ENCODE measurements at regions not wholly inside any gene's neighbourhood (a gene's known extent, or its start where the extent isn't known, plus 50 kb on each side); places are given as distances from the start of the nearest gene placed in this dataset.

GRCh38 chr3:180184816-180185215, 148.1 kb upstream of the PEX5L start:
- RAD21 ChIA-PET (ENCODE audit: unreplicated experiment), result no interaction called here
- in situ Hi-C loops (cut with MboI), result no loop called here
- Histone ChIP-seq H3K9ac (ENCODE audit: control insufficient read depth, insufficient read depth, low read length) (no peak overlapping the region), H3K27me3 (replicated peaks in 1 of 2; ENCODE audit: control insufficient read depth in 2 of 2, insufficient read depth in 2 of 2, low read length in 1 of 2) (no peaks in the 10 kb centered on the region), H2AFZ (ENCODE audit: control insufficient read depth, low read depth, low read length) (no peak overlapping the region), H4K20me1 (ENCODE audit: control insufficient read depth, insufficient read depth) (no peaks in the 10 kb centered on the region), H3K4me3 (no peak overlapping the region), H3K4me1 (ENCODE audit: control insufficient read depth, insufficient read depth, low read length) (no peaks in the 10 kb centered on the region), H3K27ac (ENCODE audit: control insufficient read depth, insufficient read depth) (no peak overlapping the region), H3K9me3 (replicated peaks; ENCODE audit: control insufficient read depth, insufficient read depth, low read length) (no peaks in the 10 kb centered on the region), H3K36me3 (ENCODE audit: control insufficient read depth in 2 of 2, insufficient read depth in 2 of 2, low read length in 1 of 2) (no peaks in the 10 kb centered on the region), H3K79me2 (ENCODE audit: control insufficient read depth, insufficient read depth, low read length) (no peaks in the 10 kb centered on the region), H3K4me2 (ENCODE audit: control insufficient read depth, insufficient read depth) (no peak overlapping the region)
- CTCF ChIA-PET, result no interaction called here
- no TSS peak for BruUV-seq (replicated peaks)
- FAIRE-seq (no peak), DNase-seq (ENCODE audit: low read depth, low spot score) (no peak), ATAC-seq (no peak)
- no peak for TF ChIP-seq SUPT20H (IDR thresholded peaks at IDR 0.05; ENCODE audit: borderline replicate concordance, control insufficient read depth, low read depth, low read length)
- no peak for TF ChIP-seq ZBED1 (IDR thresholded peaks at IDR 0.05; ENCODE audit: borderline replicate concordance)
- TF ChIP-seq HDAC2 (IDR thresholded peaks at IDR 0.05), result no peak
- no peak for TF ChIP-seq PBX3 (IDR thresholded peaks at IDR 0.05; ENCODE audit: insufficient replicate concordance, low read depth, low read length)
- TF ChIP-seq LARP7 (IDR thresholded peaks at IDR 0.05), result no peak
- TF ChIP-seq EP300 (IDR thresholded peaks at IDR 0.05; ENCODE audit: borderline replicate concordance in 1 of 2, control insufficient read depth in 1 of 2, low read depth in 2 of 2, low read length in 2 of 2), result no peak
- TF ChIP-seq ZBTB40 (IDR thresholded peaks at IDR 0.05; ENCODE audit: borderline replicate concordance), result no peak
- TF ChIP-seq RELA (IDR thresholded peaks at IDR 0.05; ENCODE audit: borderline replicate concordance, partially characterized antibody), result no peak
- TF ChIP-seq TCF7 (IDR thresholded peaks at IDR 0.05; ENCODE audit: borderline replicate concordance), result no peak
- POLR2A ChIA-PET, result interaction anchor here (0.6 kb wide), 1 partner anchor 57 kb away, joined by 3 read pairs; no protein-coding TSS in a partner anchor
- WGBS (ENCODE audit: insufficient coverage, insufficient replicate concordance, low lambda C conversion rate, missing lambda C conversion rate), result 47% methylated on average over 2 of the region's 2 CpGs
- intact Hi-C loops (cut with micrococcal nuclease; ENCODE audit: unreplicated experiment), result no loop called here
- SMC1A ChIA-PET (ENCODE audit: uncharacterized antibody, unreplicated experiment), result interaction anchor here (0.8 kb wide), 1 partner anchor 10 kb away, joined by 3 read pairs; no protein-coding TSS in a partner anchor

Measured in GM12878 (cell line).